ENCODE measurements at regions not wholly inside any gene's neighbourhood (a gene's known extent, or its start where the extent isn't known, plus 50 kb on each side); places are given as distances from the start of the nearest gene placed in this dataset.

DNA sequence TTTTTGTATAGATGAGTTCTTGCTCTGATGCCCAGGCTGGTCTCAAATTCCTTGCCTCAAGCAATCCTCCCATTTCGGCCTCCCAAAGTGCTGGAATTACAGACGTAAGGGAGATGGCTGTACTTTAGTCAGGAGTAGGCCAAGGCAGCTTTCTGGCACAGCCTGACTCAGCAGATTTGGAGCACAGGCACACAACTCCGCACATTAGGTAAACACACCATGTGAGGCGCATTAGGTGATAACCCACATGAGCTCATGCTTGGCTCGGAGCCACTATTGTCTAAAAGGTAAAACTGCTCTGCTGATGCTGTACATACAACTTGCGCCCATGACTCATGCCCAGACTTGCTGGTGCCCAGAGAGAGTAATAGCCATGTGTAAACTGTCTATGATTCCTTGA is 1157.9 kb downstream of the TAF11L14 start (continued):
- TF ChIP-seq, protein P1, sequence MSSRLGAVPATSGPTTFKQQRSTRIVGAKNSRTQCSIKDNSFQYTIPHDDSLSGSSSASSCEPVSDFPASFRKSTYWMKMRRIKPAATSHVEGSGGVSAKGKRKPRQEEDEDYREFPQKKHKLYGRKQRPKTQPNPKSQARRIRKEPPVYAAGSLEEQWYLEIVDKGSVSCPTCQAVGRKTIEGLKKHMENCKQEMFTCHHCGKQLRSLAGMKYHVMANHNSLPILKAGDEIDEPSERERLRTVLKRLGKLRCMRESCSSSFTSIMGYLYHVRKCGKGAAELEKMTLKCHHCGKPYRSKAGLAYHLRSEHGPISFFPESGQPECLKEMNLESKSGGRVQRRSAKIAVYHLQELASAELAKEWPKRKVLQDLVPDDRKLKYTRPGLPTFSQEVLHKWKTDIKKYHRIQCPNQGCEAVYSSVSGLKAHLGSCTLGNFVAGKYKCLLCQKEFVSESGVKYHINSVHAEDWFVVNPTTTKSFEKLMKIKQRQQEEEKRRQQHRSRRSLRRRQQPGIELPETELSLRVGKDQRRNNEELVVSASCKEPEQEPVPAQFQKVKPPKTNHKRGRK (tag; IDR thresholded peaks at IDR 0.05), result no peak
- TF ChIP-seq FOXA1 (IDR thresholded peaks at IDR 0.05; ENCODE audit: borderline replicate concordance) (no peak), OTX1 (CRISPR knock-in tag; IDR thresholded peaks at IDR 0.05) (no peak), NUFIP1 (IDR thresholded peaks at IDR 0.05; ENCODE audit: partially characterized antibody) (no peak), STAT5A (IDR thresholded peaks at IDR 0.05; ENCODE audit: borderline replicate concordance, low read length) (no peak), NFIC (IDR thresholded peaks at IDR 0.05) (peak; percentile 53; the same call in 1 of the 2 replicates), ETV6 (IDR thresholded peaks at IDR 0.05; ENCODE audit: borderline replicate concordance in 1 of 2, low read depth in 2 of 2, low read length in 1 of 2) (no peak), ETV6 (CRISPR knock-in tag; IDR thresholded peaks at IDR 0.05; ENCODE audit: borderline replicate concordance) (no peak), ZNF644 (tag; IDR thresholded peaks at IDR 0.05; ENCODE audit: low read depth) (peak; percentile 85), ATF1 (CRISPR knock-in tag; IDR thresholded peaks at IDR 0.05) (no peak), ATF1 (tag; IDR thresholded peaks at IDR 0.05) (no peak), KDM1A (IDR thresholded peaks at IDR 0.05) (no peak), PTRF (tag; IDR thresholded peaks at IDR 0.05) (peak; percentile 89), NFE2L1 (tag; IDR thresholded peaks at IDR 0.05; ENCODE audit: borderline replicate concordance, low read depth) (peak; percentile 60), KAT8 (IDR thresholded peaks at IDR 0.05; ENCODE audit: low read depth) (no peak), EWSR1 (IDR thresholded peaks at IDR 0.05; ENCODE audit: borderline replicate concordance, low read depth, partially characterized antibody) (no peak), ZNF324 (CRISPR knock-in tag; IDR thresholded peaks at IDR 0.05) (no peak), ZBTB17 (CRISPR knock-in tag; IDR thresholded peaks at IDR 0.05) (no peak), ELF4 (CRISPR knock-in tag; IDR thresholded peaks at IDR 0.05) (peak; percentile 71; the same call in 1 of the 2 replicates), HDAC3 (IDR thresholded peaks at IDR 0.05; ENCODE audit: borderline replicate concordance, partially characterized antibody) (no peak)
- TF ChIP-seq, protein P2, sequence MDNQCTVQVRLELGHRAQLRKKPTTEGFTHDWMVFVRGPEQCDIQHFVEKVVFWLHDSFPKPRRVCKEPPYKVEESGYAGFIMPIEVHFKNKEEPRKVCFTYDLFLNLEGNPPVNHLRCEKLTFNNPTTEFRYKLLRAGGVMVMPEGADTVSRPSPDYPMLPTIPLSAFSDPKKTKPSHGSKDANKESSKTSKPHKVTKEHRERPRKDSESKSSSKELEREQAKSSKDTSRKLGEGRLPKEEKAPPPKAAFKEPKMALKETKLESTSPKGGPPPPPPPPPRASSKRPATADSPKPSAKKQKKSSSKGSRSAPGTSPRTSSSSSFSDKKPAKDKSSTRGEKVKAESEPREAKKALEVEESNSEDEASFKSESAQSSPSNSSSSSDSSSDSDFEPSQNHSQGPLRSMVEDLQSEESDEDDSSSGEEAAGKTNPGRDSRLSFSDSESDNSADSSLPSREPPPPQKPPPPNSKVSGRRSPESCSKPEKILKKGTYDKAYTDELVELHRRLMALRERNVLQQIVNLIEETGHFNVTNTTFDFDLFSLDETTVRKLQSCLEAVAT (IDR thresholded peaks at IDR 0.05), result no peak
- TF ChIP-seq, protein P3, sequence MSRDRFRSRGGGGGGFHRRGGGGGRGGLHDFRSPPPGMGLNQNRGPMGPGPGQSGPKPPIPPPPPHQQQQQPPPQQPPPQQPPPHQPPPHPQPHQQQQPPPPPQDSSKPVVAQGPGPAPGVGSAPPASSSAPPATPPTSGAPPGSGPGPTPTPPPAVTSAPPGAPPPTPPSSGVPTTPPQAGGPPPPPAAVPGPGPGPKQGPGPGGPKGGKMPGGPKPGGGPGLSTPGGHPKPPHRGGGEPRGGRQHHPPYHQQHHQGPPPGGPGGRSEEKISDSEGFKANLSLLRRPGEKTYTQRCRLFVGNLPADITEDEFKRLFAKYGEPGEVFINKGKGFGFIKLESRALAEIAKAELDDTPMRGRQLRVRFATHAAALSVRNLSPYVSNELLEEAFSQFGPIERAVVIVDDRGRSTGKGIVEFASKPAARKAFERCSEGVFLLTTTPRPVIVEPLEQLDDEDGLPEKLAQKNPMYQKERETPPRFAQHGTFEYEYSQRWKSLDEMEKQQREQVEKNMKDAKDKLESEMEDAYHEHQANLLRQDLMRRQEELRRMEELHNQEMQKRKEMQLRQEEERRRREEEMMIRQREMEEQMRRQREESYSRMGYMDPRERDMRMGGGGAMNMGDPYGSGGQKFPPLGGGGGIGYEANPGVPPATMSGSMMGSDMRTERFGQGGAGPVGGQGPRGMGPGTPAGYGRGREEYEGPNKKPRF (IDR thresholded peaks at IDR 0.05; ENCODE audit: low read depth, low read length), result no peak
- TF ChIP-seq, protein P4, sequence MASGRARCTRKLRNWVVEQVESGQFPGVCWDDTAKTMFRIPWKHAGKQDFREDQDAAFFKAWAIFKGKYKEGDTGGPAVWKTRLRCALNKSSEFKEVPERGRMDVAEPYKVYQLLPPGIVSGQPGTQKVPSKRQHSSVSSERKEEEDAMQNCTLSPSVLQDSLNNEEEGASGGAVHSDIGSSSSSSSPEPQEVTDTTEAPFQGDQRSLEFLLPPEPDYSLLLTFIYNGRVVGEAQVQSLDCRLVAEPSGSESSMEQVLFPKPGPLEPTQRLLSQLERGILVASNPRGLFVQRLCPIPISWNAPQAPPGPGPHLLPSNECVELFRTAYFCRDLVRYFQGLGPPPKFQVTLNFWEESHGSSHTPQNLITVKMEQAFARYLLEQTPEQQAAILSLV (tag; IDR thresholded peaks at IDR 0.05), result peak; percentile 60; the same call in 1 of the 2 replicates
- TF ChIP-seq, protein P5, sequence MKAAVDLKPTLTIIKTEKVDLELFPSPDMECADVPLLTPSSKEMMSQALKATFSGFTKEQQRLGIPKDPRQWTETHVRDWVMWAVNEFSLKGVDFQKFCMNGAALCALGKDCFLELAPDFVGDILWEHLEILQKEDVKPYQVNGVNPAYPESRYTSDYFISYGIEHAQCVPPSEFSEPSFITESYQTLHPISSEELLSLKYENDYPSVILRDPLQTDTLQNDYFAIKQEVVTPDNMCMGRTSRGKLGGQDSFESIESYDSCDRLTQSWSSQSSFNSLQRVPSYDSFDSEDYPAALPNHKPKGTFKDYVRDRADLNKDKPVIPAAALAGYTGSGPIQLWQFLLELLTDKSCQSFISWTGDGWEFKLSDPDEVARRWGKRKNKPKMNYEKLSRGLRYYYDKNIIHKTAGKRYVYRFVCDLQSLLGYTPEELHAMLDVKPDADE (conservative IDR thresholded peaks at IDR 0.05; ENCODE audit: control insufficient read depth, low read depth, low read length), result no peak
